SK-N-SH treated with all-trans-retinoic acid at 6 μM for 48 hours (cell line): ENCODE measurements at regions not wholly inside any gene's neighbourhood (a gene's known extent, or its start where the extent isn't known, plus 50 kb on each side); places are given as distances from the start of the nearest gene placed in this dataset.

Experiments used
- ATAC-seq: fragments of 200-7000 bp; cut with Tn5 transposase; 3 replicates; pipeline ENCODE4 v1.9.1; 2020; ENCODE audit warnings: mild to moderate bottlenecking, moderate library complexity
- ARNTL ChIP-seq: fragments of 450-650 bp; formaldehyde crosslinking; IDR thresholded peaks from 2 replicates; pipeline ENCODE4 v1.5.0; 2020; ENCODE audit warnings: low read depth, mild to moderate bottlenecking, moderate library complexity, borderline replicate concordance
- BACH2 ChIP-seq: fragments of 250-450 bp; sonication (Bioruptor Pico); IDR thresholded peaks from 2 replicates; pipeline ENCODE4 v1.9.0; 2021; ENCODE audit warnings: mild to moderate bottlenecking, borderline replicate concordance
- CSDC2 ChIP-seq: fragments of 250-450 bp; sonication (Bioruptor Pico); IDR thresholded peaks from 2 replicates; pipeline ENCODE4 v1.5.0; 2020; ENCODE audit warnings: mild to moderate bottlenecking, moderate library complexity
- ESRRG ChIP-seq: fragments of 250-450 bp; sonication (Bioruptor Pico); IDR thresholded peaks from 2 replicates; pipeline ENCODE4 v1.6.1; 2021; ENCODE audit warnings: mild to moderate bottlenecking
- GLIS3 ChIP-seq: fragments of 250-450 bp; sonication (Bioruptor Pico); IDR thresholded peaks from 2 replicates; pipeline ENCODE4 v1.5.0; 2020; ENCODE audit warnings: mild to moderate bottlenecking, moderate library complexity
- OSR1 ChIP-seq: fragments of 250-450 bp; sonication (Bioruptor Pico); IDR thresholded peaks from 2 replicates; pipeline ENCODE4 v1.8.0; 2022; ENCODE audit warnings: moderate library complexity, mild to moderate bottlenecking, inconsistent platforms
- PATZ1 ChIP-seq: fragments of 250-450 bp; sonication (Bioruptor Pico); IDR thresholded peaks from 2 replicates; pipeline ENCODE4 v1.8.0; 2020; ENCODE audit warnings: mild to moderate bottlenecking, moderate library complexity, borderline replicate concordance
- POU6F1 ChIP-seq: fragments of 250-450 bp; sonication (Bioruptor Pico); IDR thresholded peaks from 2 replicates; pipeline ENCODE4 v1.8.0; 2021; ENCODE audit warnings: low read depth, mild to moderate bottlenecking, moderate library complexity, borderline replicate concordance
- PPARA ChIP-seq: fragments of 250-450 bp; sonication (Bioruptor Pico); IDR thresholded peaks from 2 replicates; pipeline ENCODE4 v1.5.0; 2020; ENCODE audit warnings: mild to moderate bottlenecking, borderline replicate concordance
- RARB ChIP-seq: fragments of 250-450 bp; sonication (Bioruptor Pico); IDR thresholded peaks from 2 replicates; pipeline ENCODE4 v1.8.0; 2021; ENCODE audit warnings: mild to moderate bottlenecking, moderate library complexity
- SNAI2 ChIP-seq: fragments of 250-450 bp; sonication (Bioruptor Pico); IDR thresholded peaks from 2 replicates; pipeline ENCODE4 v1.5.0; 2020; ENCODE audit warnings: mild to moderate bottlenecking, moderate library complexity
- TCF4 ChIP-seq: fragments of 250-450 bp; sonication (Bioruptor Pico); IDR thresholded peaks from 2 replicates; pipeline ENCODE4 v1.8.0; 2021; ENCODE audit warnings: mild to moderate bottlenecking, moderate library complexity, borderline replicate concordance
- TOX ChIP-seq: fragments of 250-450 bp; sonication (Bioruptor Pico); IDR thresholded peaks from 2 replicates; pipeline ENCODE4 v1.8.0; 2021; ENCODE audit warnings: mild to moderate bottlenecking, moderate library complexity, borderline replicate concordance
- ZC3H10 ChIP-seq: fragments of 250-450 bp; sonication (Bioruptor Pico); IDR thresholded peaks from 2 replicates; pipeline ENCODE4 v1.5.1; 2021; ENCODE audit warnings: mild to moderate bottlenecking, moderate library complexity
- ZFP3 ChIP-seq: fragments of 250-450 bp; sonication (Bioruptor Pico); IDR thresholded peaks from 2 replicates; pipeline ENCODE4 v1.5.0; 2020; ENCODE audit warnings: mild to moderate bottlenecking, moderate library complexity
- ZFP30 ChIP-seq: fragments of 450-650 bp; formaldehyde crosslinking; IDR thresholded peaks from 2 replicates; pipeline ENCODE4 v1.5.0; 2022; ENCODE audit warnings: mild to moderate bottlenecking, moderate library complexity
- ZNF565 ChIP-seq: fragments of 450-650 bp; formaldehyde crosslinking; conservative IDR thresholded peaks from 2 replicates; pipeline ENCODE4 v1.5.0; 2020; ENCODE audit warnings: low read depth, mild to moderate bottlenecking, moderate library complexity
- ZNF70 ChIP-seq: fragments of 450-650 bp; formaldehyde crosslinking; IDR thresholded peaks from 2 replicates; pipeline ENCODE4 v1.5.0; 2020; ENCODE audit warnings: mild to moderate bottlenecking, moderate library complexity
- ZNF8 ChIP-seq: fragments of 450-650 bp; formaldehyde crosslinking; IDR thresholded peaks from 2 replicates; pipeline ENCODE4 v1.5.0; 2020; ENCODE audit warnings: mild to moderate bottlenecking, moderate library complexity
- TF ChIP-seq, protein P1 (sequence below): fragments of 250-450 bp; sonication (Bioruptor Pico); IDR thresholded peaks from 2 replicates; pipeline ENCODE4 v1.5.1; 2021; ENCODE audit warnings: mild to moderate bottlenecking, moderate library complexity
- TF ChIP-seq, protein P2 (sequence below): fragments of 250-450 bp; sonication (Bioruptor Pico); IDR thresholded peaks from 2 replicates; pipeline ENCODE4 v1.5.1; 2020; ENCODE audit warnings: low read depth, mild to moderate bottlenecking, moderate library complexity

GRCh38 chr7:33766405-33766804, 138.9 kb upstream of the BMPER start (continued):
- TF ChIP-seq ARNTL (CRISPR knock-in tag) (no peak), ESRRG (CRISPR knock-in tag) (no peak), POU6F1 (CRISPR knock-in tag) (no peak)

DNA sequence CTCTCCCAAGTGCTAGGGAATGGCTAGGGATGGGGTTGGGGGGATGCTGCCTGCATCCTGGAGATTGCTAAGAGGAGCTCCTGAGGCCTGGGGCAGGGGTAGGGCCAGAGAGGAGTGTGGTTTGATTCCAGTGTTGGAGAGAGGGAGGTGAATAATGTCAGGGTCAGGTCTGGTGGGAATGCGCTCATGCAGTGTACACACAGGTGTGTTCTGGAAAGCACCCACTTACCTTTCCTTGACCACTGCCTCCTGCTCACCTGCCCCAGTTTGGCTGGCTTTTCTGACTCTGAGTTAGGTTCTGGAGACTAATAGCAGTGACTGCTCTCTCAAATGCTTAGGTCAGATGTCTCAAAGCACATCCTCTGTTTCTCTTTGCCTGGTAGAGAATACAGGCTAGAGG, 135.4 kb upstream of the BMPER start:
- no peak for ATAC-seq
- TF ChIP-seq CSDC2 (no peak), ZNF8 (CRISPR knock-in tag) (no peak), PATZ1 (no peak), GLIS3 (no peak), ZFP30 (CRISPR knock-in tag) (no peak), ESRRG (CRISPR knock-in tag) (no peak), ZNF565 (CRISPR knock-in tag) (no peak)
- TF ChIP-seq, protein P1, sequence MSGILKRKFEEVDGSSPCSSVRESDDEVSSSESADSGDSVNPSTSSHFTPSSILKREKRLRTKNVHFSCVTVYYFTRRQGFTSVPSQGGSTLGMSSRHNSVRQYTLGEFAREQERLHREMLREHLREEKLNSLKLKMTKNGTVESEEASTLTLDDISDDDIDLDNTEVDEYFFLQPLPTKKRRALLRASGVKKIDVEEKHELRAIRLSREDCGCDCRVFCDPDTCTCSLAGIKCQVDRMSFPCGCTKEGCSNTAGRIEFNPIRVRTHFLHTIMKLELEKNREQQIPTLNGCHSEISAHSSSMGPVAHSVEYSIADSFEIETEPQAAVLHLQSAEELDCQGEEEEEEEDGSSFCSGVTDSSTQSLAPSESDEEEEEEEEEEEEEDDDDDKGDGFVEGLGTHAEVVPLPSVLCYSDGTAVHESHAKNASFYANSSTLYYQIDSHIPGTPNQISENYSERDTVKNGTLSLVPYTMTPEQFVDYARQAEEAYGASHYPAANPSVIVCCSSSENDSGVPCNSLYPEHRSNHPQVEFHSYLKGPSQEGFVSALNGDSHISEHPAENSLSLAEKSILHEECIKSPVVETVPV (CRISPR knock-in tag): no peak

DNA sequence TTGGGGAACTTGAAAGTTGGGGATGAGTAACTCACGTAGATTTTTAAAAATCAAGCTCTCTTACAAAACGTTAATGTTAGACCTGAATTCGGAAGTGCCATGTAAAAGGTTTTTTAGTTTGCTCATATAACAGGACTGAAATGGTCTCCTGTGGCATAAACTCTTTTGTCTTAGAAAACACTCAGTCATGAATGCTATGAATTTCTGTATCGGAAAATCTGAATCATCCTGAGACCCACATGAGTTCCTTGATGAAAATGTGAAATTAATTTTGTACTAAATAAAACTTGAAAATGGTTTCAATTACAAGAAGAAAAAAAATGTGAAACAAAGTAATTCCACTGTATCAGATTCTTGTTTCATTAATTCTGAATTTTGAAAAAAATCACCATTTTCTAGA, 134.8 kb upstream of the BMPER start:
- TF ChIP-seq TOX (CRISPR knock-in tag) (no peak), SNAI2 (no peak), PPARA (CRISPR knock-in tag) (no peak), ZNF565 (CRISPR knock-in tag) (no peak), TCF4 (no peak)
- no peak for ATAC-seq

GRCh38 chr7:33771422-33771821, 133.9 kb upstream of the BMPER start:
- TF ChIP-seq TOX (CRISPR knock-in tag): no peak
- no peak for TF ChIP-seq SNAI2
- TF ChIP-seq PPARA (CRISPR knock-in tag): no peak
- TF ChIP-seq, protein P2, sequence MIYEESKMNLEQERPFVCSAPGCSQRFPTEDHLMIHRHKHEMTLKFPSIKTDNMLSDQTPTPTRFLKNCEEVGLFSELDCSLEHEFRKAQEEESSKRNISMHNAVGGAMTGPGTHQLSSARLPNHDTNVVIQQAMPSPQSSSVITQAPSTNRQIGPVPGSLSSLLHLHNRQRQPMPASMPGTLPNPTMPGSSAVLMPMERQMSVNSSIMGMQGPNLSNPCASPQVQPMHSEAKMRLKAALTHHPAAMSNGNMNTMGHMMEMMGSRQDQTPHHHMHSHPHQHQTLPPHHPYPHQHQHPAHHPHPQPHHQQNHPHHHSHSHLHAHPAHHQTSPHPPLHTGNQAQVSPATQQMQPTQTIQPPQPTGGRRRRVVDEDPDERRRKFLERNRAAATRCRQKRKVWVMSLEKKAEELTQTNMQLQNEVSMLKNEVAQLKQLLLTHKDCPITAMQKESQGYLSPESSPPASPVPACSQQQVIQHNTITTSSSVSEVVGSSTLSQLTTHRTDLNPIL (CRISPR knock-in tag): no peak
- TF ChIP-seq ZNF565 (CRISPR knock-in tag): no peak
- no peak for TF ChIP-seq ZNF8 (CRISPR knock-in tag)
- TF ChIP-seq ZC3H10 (CRISPR knock-in tag): no peak
- no peak for TF ChIP-seq PATZ1
- TF ChIP-seq POU6F1 (CRISPR knock-in tag): no peak
- no peak for TF ChIP-seq TCF4
- no peak for TF ChIP-seq BACH2
- TF ChIP-seq ZNF70 (CRISPR knock-in tag): no peak
- TF ChIP-seq ARNTL (CRISPR knock-in tag): no peak
- no peak for TF ChIP-seq ZFP30 (CRISPR knock-in tag)
- TF ChIP-seq ESRRG (CRISPR knock-in tag): no peak
- TF ChIP-seq, protein P1 (CRISPR knock-in tag): no peak
- TF ChIP-seq RARB (CRISPR knock-in tag): no peak
- TF ChIP-seq OSR1: no peak
- no peak for TF ChIP-seq ZFP3 (CRISPR knock-in tag)
- no peak for TF ChIP-seq GLIS3
- no peak for ATAC-seq
